ENCODE measurements at regions not wholly inside any gene's neighbourhood (a gene's known extent, or its start where the extent isn't known, plus 50 kb on each side); places are given as distances from the start of the nearest gene placed in this dataset.
"Not testable (repeated sequence)": the region's sequence is repeated elsewhere in the genome, so short reads cannot be mapped to it uniquely, and the experiment has no call there.

GRCh38 chr3:182486463-182486862, 306.8 kb upstream of the ATP11B start:
- in situ Hi-C loops (cut with MboI; ENCODE audit: low sequenced_read_pairs) = no loop called here

GRCh38 chr3:182487143-182487542, 306.2 kb upstream of the ATP11B start:
- in situ Hi-C loops (cut with MboI; ENCODE audit: low sequenced_read_pairs) = no loop called here

GRCh38 chr3:182487611-182488010, 305.7 kb upstream of the ATP11B start:
- in situ Hi-C loops (cut with MboI; ENCODE audit: low sequenced_read_pairs) = no loop called here

- in situ Hi-C loops (cut with MboI; ENCODE audit: low sequenced_read_pairs) = no loop called here
These were observed 302.5 kb upstream of the ATP11B start for GRCh38 chr3:182490596-182491491.

- in situ Hi-C loops (cut with MboI; ENCODE audit: low sequenced_read_pairs) = no loop called here
These were observed 301.7 kb upstream of the ATP11B start for GRCh38 chr3:182491577-182491976.

GRCh38 chr3:182492536-182492935, 300.8 kb upstream of the ATP11B start:
- in situ Hi-C loops (cut with MboI; ENCODE audit: low sequenced_read_pairs) = no loop called here

- in situ Hi-C loops (cut with MboI; ENCODE audit: low sequenced_read_pairs) = no loop called here
These were observed 293.0 kb upstream of the ATP11B start for GRCh38 chr3:182500289-182500688.

- in situ Hi-C loops (cut with MboI; ENCODE audit: low sequenced_read_pairs) = no loop called here
These were observed 291.4 kb upstream of the ATP11B start for GRCh38 chr3:182501856-182502255.

GRCh38 chr3:182503401-182503800, 289.9 kb upstream of the ATP11B start:
- in situ Hi-C loops (cut with MboI; ENCODE audit: low sequenced_read_pairs) = no loop called here

- in situ Hi-C loops (cut with MboI; ENCODE audit: low sequenced_read_pairs) = no loop called here
These were observed 284.2 kb upstream of the ATP11B start for GRCh38 chr3:182508919-182509711.

GRCh38 chr3:182509844-182510460, 283.4 kb upstream of the ATP11B start:
- in situ Hi-C loops (cut with MboI; ENCODE audit: low sequenced_read_pairs) = no loop called here

- in situ Hi-C loops (cut with MboI; ENCODE audit: low sequenced_read_pairs) = no loop called here
These were observed 278.9 kb upstream of the ATP11B start for GRCh38 chr3:182514236-182514964.

- in situ Hi-C loops (cut with MboI; ENCODE audit: low sequenced_read_pairs) = no loop called here
These were observed 276.5 kb upstream of the ATP11B start for GRCh38 chr3:182516597-182517336.

- in situ Hi-C loops (cut with MboI; ENCODE audit: low sequenced_read_pairs) = no loop called here
These were observed 273.7 kb upstream of the ATP11B start for GRCh38 chr3:182519569-182519968.

- in situ Hi-C loops (cut with MboI; ENCODE audit: low sequenced_read_pairs) = no loop called here
These were observed 272.0 kb upstream of the ATP11B start for GRCh38 chr3:182521339-182521738.

- in situ Hi-C loops (cut with MboI; ENCODE audit: low sequenced_read_pairs) = not testable (repeated sequence)
These were observed 269.9 kb upstream of the ATP11B start for GRCh38 chr3:182523424-182523823.

- in situ Hi-C loops (cut with MboI; ENCODE audit: low sequenced_read_pairs) = no loop called here
These were observed 269.5 kb upstream of the ATP11B start for GRCh38 chr3:182523836-182524235.

- in situ Hi-C loops (cut with MboI; ENCODE audit: low sequenced_read_pairs) = no loop called here
These were observed 268.4 kb upstream of the ATP11B start for GRCh38 chr3:182524711-182525401.

- in situ Hi-C loops (cut with MboI; ENCODE audit: low sequenced_read_pairs) = no loop called here
These were observed 267.4 kb upstream of the ATP11B start for GRCh38 chr3:182525766-182526374.
